ENCODE measurements at regions not wholly inside any gene's neighbourhood (a gene's known extent, or its start where the extent isn't known, plus 50 kb on each side); places are given as distances from the start of the nearest gene placed in this dataset.

- TF ChIP-seq CTCF (IDR thresholded peaks at IDR 0.05; ENCODE audit: extremely low read depth, missing control alignments): no peak
- no peak for DNase-seq (ENCODE audit: low spot score)
Observed at GRCh38 chr7:18125476-18125875, 97.8 kb upstream of the PRPS1L1 start.

- no peak for DNase-seq (ENCODE audit: low spot score)
- TF ChIP-seq CTCF (IDR thresholded peaks at IDR 0.05; ENCODE audit: extremely low read depth, missing control alignments): no peak
Observed at GRCh38 chr7:18126281-18126680, 98.6 kb upstream of the PRPS1L1 start.

GRCh38 chr7:18128846-18129245, 101.2 kb upstream of the PRPS1L1 start:
- TF ChIP-seq CTCF (IDR thresholded peaks at IDR 0.05; ENCODE audit: extremely low read depth, missing control alignments): no peak
- no peak for DNase-seq (ENCODE audit: low spot score)

GRCh38 chr7:18132811-18133210, 105.2 kb upstream of the PRPS1L1 start:
- no peak for TF ChIP-seq CTCF (IDR thresholded peaks at IDR 0.05; ENCODE audit: extremely low read depth, missing control alignments)
- no peak for DNase-seq (ENCODE audit: low spot score)

- no peak for DNase-seq (ENCODE audit: low spot score)
- no peak for TF ChIP-seq CTCF (IDR thresholded peaks at IDR 0.05; ENCODE audit: extremely low read depth, missing control alignments)
Observed at GRCh38 chr7:18133921-18134320, 106.3 kb upstream of the PRPS1L1 start.

- TF ChIP-seq CTCF (IDR thresholded peaks at IDR 0.05; ENCODE audit: extremely low read depth, missing control alignments): no peak
- no peak for DNase-seq (ENCODE audit: low spot score)
Observed at GRCh38 chr7:18140943-18141342, 113.3 kb upstream of the PRPS1L1 start.

GRCh38 chr7:18144166-18144565, 116.5 kb upstream of the PRPS1L1 start:
- no peak for DNase-seq (ENCODE audit: low spot score)
- TF ChIP-seq CTCF (IDR thresholded peaks at IDR 0.05; ENCODE audit: extremely low read depth, missing control alignments): no peak
